Posterior cingulate gyrus (tissue), 11 donors: ENCODE measurements at regions not wholly inside any gene's neighbourhood (a gene's known extent, or its start where the extent isn't known, plus 50 kb on each side); places are given as distances from the start of the nearest gene placed in this dataset.

Experiments
- DNase-seq, 10 donors: peaks; one replicate each; pipeline versions ENCODE4 v3.0.0 to v3.0.0-alpha.2; 2020 to 2021; ENCODE audit warnings: mixed read lengths in 3 of 10
- intact Hi-C: fragments of 100-400 bp; cut with DNase I; formaldehyde crosslinking; loops from one replicate; pipeline ENCODE4 v1.15.1; 2023

- intact Hi-C loops: no loop called here
- DNase-seq: peak in 8 of 10 donors; percentile 20 to 87 (median 32)
Observed at GRCh38 chr10:114767101-114767985, 54.2 kb upstream of the FHIP2A start.

DNA sequence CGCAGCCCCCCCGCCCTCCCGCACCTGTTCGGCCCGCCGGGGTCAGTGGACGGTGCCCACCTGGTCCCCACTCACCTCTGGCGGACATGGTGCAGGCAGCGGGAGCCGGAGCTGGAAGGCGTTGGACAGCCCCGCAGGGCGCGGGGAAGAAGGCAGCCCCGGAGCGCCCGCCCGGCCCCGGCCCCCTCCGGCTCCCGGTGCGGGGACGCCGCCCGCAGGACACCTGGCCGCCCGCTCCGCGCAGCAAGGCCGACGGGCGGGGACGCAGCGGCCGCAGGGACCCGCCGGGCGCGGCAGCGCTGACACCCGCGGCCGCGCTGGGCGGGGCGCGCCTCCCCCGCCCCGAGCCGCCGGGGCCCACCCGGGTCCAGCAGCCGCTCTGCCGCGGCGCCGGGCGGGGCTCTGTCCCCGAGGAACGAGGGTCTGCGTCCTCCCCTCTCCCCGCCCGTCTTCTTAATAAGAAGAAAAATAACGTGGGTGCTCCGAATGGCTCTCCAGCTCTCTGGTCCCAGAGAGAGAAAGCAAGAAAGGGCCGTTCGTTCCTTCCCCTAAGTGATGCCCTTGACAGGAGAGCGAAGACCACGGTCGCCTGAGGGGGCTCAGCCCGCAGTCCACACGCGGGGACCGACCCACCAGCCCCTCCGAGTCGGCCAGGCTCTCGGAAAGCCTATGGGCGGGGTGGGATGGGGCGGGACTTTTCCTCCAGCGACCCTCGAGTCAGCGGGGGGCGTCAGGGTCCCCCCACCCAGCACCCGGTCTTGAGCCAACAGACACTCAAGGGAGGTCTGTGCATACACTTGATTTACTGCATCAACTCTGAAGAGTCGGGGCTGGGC, 53.4 kb upstream of the FHIP2A start:
- intact Hi-C loops: no loop called here
- peak in 3 of 10 donors; percentile 12 to 87 (median 68) for DNase-seq

DNA sequence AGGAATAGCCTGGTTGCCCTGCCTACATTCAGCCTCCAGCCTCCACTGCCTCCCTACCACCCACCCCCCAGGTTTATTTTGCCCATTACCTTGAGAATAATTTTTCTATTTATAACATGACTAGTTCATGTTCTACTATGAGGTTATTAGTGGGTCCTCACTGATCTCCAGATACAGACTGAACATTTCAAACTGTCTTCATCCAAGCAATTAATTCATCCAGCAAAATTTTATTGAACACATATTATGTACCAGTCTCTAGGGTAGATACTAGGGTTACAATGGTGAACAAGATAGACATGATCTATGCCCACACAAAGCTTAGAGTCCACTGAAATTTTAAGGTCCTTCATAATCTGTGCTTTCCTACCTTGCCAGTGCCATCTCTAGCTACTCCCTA, 51.6 kb upstream of the FHIP2A start:
- intact Hi-C loops: no loop called here
- no peak for DNase-seq

- no peak for DNase-seq
- intact Hi-C loops: no loop called here
Observed at GRCh38 chr10:114771157-114771556, 50.4 kb upstream of the FHIP2A start.

DNA sequence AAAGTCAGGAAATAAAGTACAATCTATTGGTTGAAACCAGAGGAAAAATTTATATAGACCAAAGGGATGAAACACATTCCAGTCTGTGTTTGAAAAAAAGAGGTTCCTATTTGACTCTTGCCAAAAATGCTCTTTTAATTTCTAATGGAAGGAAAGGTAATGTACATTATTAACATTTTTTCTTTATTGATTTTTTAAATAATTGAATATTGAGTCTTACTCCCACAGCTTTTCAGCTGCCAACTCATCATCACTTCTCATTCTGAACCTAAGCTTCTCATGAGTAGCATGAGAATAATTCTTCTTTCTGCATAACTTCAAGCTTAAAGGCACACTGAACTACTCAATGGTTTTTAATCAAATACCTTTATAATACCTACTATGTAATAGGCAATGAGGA, 49.8 kb upstream of the FHIP2A start:
- no peak for DNase-seq
- intact Hi-C loops: no loop called here
